ENCODE measurements at regions not wholly inside any gene's neighbourhood (a gene's known extent, or its start where the extent isn't known, plus 50 kb on each side); places are given as distances from the start of the nearest gene placed in this dataset.
A peak's percentile ranks its signal among the peaks of the same experiment; 100 is the strongest.
"Not testable (repeated sequence)": the region's sequence is repeated elsewhere in the genome, so short reads cannot be mapped to it uniquely, and the experiment has no call there.

- DNase-seq (ENCODE audit: low read depth); in situ Hi-C loops (cut with HindIII; ENCODE audit: low pct_unique_long_range_greater_than_20kb, low sequenced_read_pairs): not testable (repeated sequence)
Observed at GRCh38 chr6:84587202-84587940, 177.0 kb downstream of the TBX18 start.

- in situ Hi-C loops (cut with HindIII; ENCODE audit: low pct_unique_long_range_greater_than_20kb, low sequenced_read_pairs), result no loop called here
- no peak for DNase-seq (ENCODE audit: low read depth)
Observed at GRCh38 chr6:84583784-84584183, 180.6 kb downstream of the TBX18 start.

- in situ Hi-C loops (cut with HindIII; ENCODE audit: low pct_unique_long_range_greater_than_20kb, low sequenced_read_pairs), result no loop called here
- DNase-seq (ENCODE audit: low read depth), result no peak
Observed at GRCh38 chr6:84582997-84583396, 181.4 kb downstream of the TBX18 start.

GRCh38 chr6:84581494-84582259, 182.7 kb downstream of the TBX18 start:
- in situ Hi-C loops (cut with HindIII; ENCODE audit: low pct_unique_long_range_greater_than_20kb, low sequenced_read_pairs), result no loop called here
- no peak for DNase-seq (ENCODE audit: low read depth)

- DNase-seq (ENCODE audit: low read depth), result no peak
- in situ Hi-C loops (cut with HindIII; ENCODE audit: low pct_unique_long_range_greater_than_20kb, low sequenced_read_pairs), result no loop called here
Observed at GRCh38 chr6:84579404-84579803, 185.0 kb downstream of the TBX18 start.

GRCh38 chr6:84576029-84576428, 188.4 kb downstream of the TBX18 start:
- in situ Hi-C loops (cut with HindIII; ENCODE audit: low pct_unique_long_range_greater_than_20kb, low sequenced_read_pairs), result no loop called here
- no peak for DNase-seq (ENCODE audit: low read depth)

- DNase-seq (ENCODE audit: low read depth), result peak; percentile 48
- in situ Hi-C loops (cut with HindIII; ENCODE audit: low pct_unique_long_range_greater_than_20kb, low sequenced_read_pairs), result no loop called here
Observed at GRCh38 chr6:84575264-84575663, 189.1 kb downstream of the TBX18 start.

- in situ Hi-C loops (cut with HindIII; ENCODE audit: low pct_unique_long_range_greater_than_20kb, low sequenced_read_pairs), result no loop called here
- no peak for DNase-seq (ENCODE audit: low read depth)
Observed at GRCh38 chr6:84569882-84570281, 194.5 kb downstream of the TBX18 start.

GRCh38 chr6:84568971-84569370, 195.4 kb downstream of the TBX18 start:
- in situ Hi-C loops (cut with HindIII; ENCODE audit: low pct_unique_long_range_greater_than_20kb, low sequenced_read_pairs), result no loop called here
- peak; percentile 37 for DNase-seq (ENCODE audit: low read depth)

GRCh38 chr6:84565718-84566117, 198.7 kb downstream of the TBX18 start:
- DNase-seq (ENCODE audit: low read depth); in situ Hi-C loops (cut with HindIII; ENCODE audit: low pct_unique_long_range_greater_than_20kb, low sequenced_read_pairs): not testable (repeated sequence)

- in situ Hi-C loops (cut with HindIII; ENCODE audit: low pct_unique_long_range_greater_than_20kb, low sequenced_read_pairs), result no loop called here
- peak; percentile 98 for DNase-seq (ENCODE audit: low read depth)
Observed at GRCh38 chr6:84560436-84561390, 203.7 kb downstream of the TBX18 start.

- DNase-seq (ENCODE audit: low read depth), result no peak
- in situ Hi-C loops (cut with HindIII; ENCODE audit: low pct_unique_long_range_greater_than_20kb, low sequenced_read_pairs), result no loop called here
Observed at GRCh38 chr6:84556541-84557335, 207.7 kb downstream of the TBX18 start.

GRCh38 chr6:84554706-84555105, 209.7 kb downstream of the TBX18 start:
- no peak for DNase-seq (ENCODE audit: low read depth)
- in situ Hi-C loops (cut with HindIII; ENCODE audit: low pct_unique_long_range_greater_than_20kb, low sequenced_read_pairs), result no loop called here

GRCh38 chr6:84554074-84554473, 210.3 kb downstream of the TBX18 start:
- no peak for DNase-seq (ENCODE audit: low read depth)
- in situ Hi-C loops (cut with HindIII; ENCODE audit: low pct_unique_long_range_greater_than_20kb, low sequenced_read_pairs), result no loop called here

- in situ Hi-C loops (cut with HindIII; ENCODE audit: low pct_unique_long_range_greater_than_20kb, low sequenced_read_pairs), result no loop called here
- DNase-seq (ENCODE audit: low read depth), result peak; percentile 15
Observed at GRCh38 chr6:84553527-84553926, 210.9 kb downstream of the TBX18 start.

GRCh38 chr6:84551797-84552196, 212.6 kb downstream of the TBX18 start:
- no peak for DNase-seq (ENCODE audit: low read depth)
- in situ Hi-C loops (cut with HindIII; ENCODE audit: low pct_unique_long_range_greater_than_20kb, low sequenced_read_pairs), result no loop called here

- DNase-seq (ENCODE audit: low read depth), result no peak
- in situ Hi-C loops (cut with HindIII; ENCODE audit: low pct_unique_long_range_greater_than_20kb, low sequenced_read_pairs), result no loop called here
Observed at GRCh38 chr6:84549917-84550316, 214.5 kb downstream of the TBX18 start.

- in situ Hi-C loops (cut with HindIII; ENCODE audit: low pct_unique_long_range_greater_than_20kb, low sequenced_read_pairs), result no loop called here
- peak; percentile 8 for DNase-seq (ENCODE audit: low read depth)
Observed at GRCh38 chr6:84547341-84547801, 217.0 kb downstream of the TBX18 start.
